ENCODE measurements at regions not wholly inside any gene's neighbourhood (a gene's known extent, or its start where the extent isn't known, plus 50 kb on each side); places are given as distances from the start of the nearest gene placed in this dataset.

DNA sequence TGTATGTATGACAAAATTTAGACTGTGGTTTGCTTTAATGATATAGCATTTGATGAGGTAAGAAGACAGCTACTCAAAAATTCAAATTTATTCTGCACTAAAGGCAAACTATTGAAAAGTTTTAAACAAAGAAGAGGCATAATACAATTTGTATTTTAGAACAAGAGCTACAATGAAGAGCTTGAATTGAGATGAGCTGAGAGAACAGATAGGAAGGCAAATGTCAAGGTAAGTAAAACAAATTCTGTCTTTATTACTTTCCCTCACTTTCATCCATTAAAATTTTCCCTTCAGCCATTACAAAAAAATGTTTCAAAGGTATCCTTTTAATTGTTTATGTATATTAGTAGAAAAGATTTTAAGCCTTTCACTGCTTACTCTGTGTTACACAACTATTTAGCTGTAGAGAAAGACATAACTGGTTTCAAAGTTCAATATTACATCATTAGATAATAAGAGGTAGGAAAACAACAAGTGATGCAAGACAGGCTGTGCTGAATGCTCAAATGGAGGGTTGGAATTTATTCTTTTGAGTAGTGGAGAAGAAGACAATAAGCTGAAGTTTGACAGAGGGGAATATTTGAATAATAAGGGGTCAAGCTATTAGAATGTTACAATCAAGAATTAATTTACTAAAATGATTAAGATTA lies 1334.1 kb downstream of the FSCB start:
- TF ChIP-seq, protein P1, sequence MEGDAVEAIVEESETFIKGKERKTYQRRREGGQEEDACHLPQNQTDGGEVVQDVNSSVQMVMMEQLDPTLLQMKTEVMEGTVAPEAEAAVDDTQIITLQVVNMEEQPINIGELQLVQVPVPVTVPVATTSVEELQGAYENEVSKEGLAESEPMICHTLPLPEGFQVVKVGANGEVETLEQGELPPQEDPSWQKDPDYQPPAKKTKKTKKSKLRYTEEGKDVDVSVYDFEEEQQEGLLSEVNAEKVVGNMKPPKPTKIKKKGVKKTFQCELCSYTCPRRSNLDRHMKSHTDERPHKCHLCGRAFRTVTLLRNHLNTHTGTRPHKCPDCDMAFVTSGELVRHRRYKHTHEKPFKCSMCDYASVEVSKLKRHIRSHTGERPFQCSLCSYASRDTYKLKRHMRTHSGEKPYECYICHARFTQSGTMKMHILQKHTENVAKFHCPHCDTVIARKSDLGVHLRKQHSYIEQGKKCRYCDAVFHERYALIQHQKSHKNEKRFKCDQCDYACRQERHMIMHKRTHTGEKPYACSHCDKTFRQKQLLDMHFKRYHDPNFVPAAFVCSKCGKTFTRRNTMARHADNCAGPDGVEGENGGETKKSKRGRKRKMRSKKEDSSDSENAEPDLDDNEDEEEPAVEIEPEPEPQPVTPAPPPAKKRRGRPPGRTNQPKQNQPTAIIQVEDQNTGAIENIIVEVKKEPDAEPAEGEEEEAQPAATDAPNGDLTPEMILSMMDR (IDR thresholded peaks at IDR 0.05; ENCODE audit: low read depth, low read length, poor library complexity, severe bottlenecking): no peak
- TF ChIP-seq EZH2phosphoT487 (IDR thresholded peaks at IDR 0.05; ENCODE audit: borderline replicate concordance, low read length): no peak

DNA sequence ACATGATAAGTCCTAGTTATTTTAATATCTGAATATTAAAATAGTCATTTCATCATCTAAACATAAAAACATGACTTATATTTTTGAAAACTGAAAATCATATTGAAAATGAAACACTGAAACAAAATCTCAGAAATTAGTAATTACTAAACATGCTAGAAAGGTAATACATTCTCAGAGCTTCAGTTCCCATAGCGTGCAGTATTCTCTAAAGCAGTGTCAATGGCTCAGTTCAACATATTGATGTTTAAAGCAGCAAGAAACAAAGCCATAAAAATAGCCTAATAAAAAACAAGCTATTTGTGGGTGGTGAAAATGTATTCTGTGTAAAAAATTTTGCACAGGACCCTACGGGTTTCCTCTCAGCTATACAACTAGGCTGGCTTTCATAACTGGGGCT lies 1337.4 kb downstream of the FSCB start:
- Histone ChIP-seq H3K4me3 (ENCODE audit: low read length) (no peak overlapping the region), H3K27ac (ENCODE audit: low read depth, low read length) (no peak overlapping the region), H3K4me1 (ENCODE audit: control insufficient read depth, low read length) (no peaks in the 10 kb centered on the region), H3K36me3 (ENCODE audit: control insufficient read depth, low read length) (no peaks in the 10 kb centered on the region), H3K27me3 (ENCODE audit: control insufficient read depth, low read length) (no peaks in the 10 kb centered on the region), H3K79me2 (ENCODE audit: control insufficient read depth, low read length) (no peaks in the 10 kb centered on the region), H3F3A (ENCODE audit: control insufficient read depth, insufficient read depth) (no peaks in the 10 kb centered on the region), H3K4me2 (ENCODE audit: low read length) (no peak overlapping the region), H3K9me2 (replicated peaks; ENCODE audit: control insufficient read depth, low read length) (no peaks in the 10 kb centered on the region), H3K9me3 (ENCODE audit: control insufficient read depth, insufficient read depth, low read length) (no peaks in the 10 kb centered on the region), H4K20me1 (ENCODE audit: control insufficient read depth, insufficient read depth, low read depth, low read length) (no peaks in the 10 kb centered on the region)
- TF ChIP-seq EZH2phosphoT487 (IDR thresholded peaks at IDR 0.05; ENCODE audit: borderline replicate concordance, low read length): no peak

More for the DNA sequence above, 1334.1 kb downstream of the FSCB start:
- Histone ChIP-seq H3K9me2 (replicated peaks; ENCODE audit: control insufficient read depth, low read length) (no peaks in the 10 kb centered on the region), H3K4me2 (ENCODE audit: low read length) (no peak overlapping the region), H3K36me3 (ENCODE audit: control insufficient read depth, low read length) (no peaks in the 10 kb centered on the region), H3K27ac (ENCODE audit: low read depth, low read length) (no peak overlapping the region), H3K79me2 (ENCODE audit: control insufficient read depth, low read length) (no peaks in the 10 kb centered on the region), H4K20me1 (ENCODE audit: control insufficient read depth, insufficient read depth, low read depth, low read length) (no peaks in the 10 kb centered on the region), H3K4me1 (ENCODE audit: control insufficient read depth, low read length) (no peaks in the 10 kb centered on the region), H3F3A (ENCODE audit: control insufficient read depth, insufficient read depth) (no peaks in the 10 kb centered on the region), H3K4me3 (ENCODE audit: low read length) (no peak overlapping the region), H3K27me3 (ENCODE audit: control insufficient read depth, low read length) (no peaks in the 10 kb centered on the region), H3K9me3 (ENCODE audit: control insufficient read depth, insufficient read depth, low read length) (no peaks in the 10 kb centered on the region)

DNA sequence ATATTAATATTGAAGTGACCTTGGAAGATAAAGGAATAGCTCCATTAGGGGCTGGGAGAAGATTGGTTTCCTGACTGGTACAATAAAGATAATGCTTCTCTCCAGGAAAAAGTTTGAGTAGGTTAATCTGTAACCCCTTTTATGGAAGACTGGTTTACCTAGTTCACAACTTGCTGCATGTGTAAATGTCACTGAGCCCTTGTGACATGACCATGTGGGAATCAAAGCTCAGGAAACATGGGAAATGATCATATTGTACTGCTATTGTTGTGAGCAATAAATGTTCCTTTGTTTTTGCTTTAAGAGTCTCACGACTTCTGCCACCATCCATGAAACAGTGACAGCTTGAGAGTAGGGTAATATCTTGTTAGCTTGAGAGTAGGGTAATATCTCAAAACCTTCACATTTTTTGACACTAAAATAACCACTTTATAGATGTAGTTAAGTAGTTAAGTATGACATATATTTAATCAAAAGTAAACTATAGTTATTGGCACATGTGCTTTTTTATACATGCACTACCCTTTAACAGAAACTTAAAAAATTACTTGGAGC lies 1338.6 kb downstream of the FSCB start:
- no peaks in the 10 kb centered on the region for H3K27me3 ChIP-seq (ENCODE audit: control insufficient read depth, low read length)

DNA sequence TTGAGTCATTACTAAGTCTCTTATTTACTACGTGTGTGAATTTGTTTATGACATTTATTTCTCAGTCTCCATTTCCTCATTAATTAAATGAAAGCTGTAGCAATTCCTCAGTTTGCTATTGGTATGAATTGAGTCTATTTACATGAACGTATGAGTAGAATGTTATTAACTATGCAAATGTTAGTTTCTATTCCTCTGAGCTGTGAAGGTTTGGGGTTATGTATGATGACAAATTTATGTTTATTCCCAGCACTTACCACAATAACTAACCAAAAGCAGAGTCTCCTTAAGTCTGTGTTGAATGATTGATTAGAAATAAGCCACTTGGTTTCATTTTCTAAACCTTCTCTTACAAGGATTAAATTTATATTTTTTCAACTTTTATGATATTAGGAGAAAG lies 1340.9 kb downstream of the FSCB start:
- Histone ChIP-seq H3K27ac (ENCODE audit: low read depth, low read length) (no peak overlapping the region), H3K79me2 (ENCODE audit: control insufficient read depth, low read length) (no peaks in the 10 kb centered on the region), H3K9me2 (replicated peaks; ENCODE audit: control insufficient read depth, low read length) (no peaks in the 10 kb centered on the region), H3K4me2 (ENCODE audit: low read length) (no peak overlapping the region), H3K4me1 (ENCODE audit: control insufficient read depth, low read length) (no peaks in the 10 kb centered on the region), H3K36me3 (ENCODE audit: control insufficient read depth, low read length) (no peaks in the 10 kb centered on the region), H4K20me1 (ENCODE audit: control insufficient read depth, insufficient read depth, low read depth, low read length) (no peaks in the 10 kb centered on the region), H3K4me3 (ENCODE audit: low read length) (no peak overlapping the region), H3K27me3 (ENCODE audit: control insufficient read depth, low read length) (no peaks in the 10 kb centered on the region), H3F3A (ENCODE audit: control insufficient read depth, insufficient read depth) (no peaks in the 10 kb centered on the region), H3K9me3 (ENCODE audit: control insufficient read depth, insufficient read depth, low read length) (no peaks in the 10 kb centered on the region)
- TF ChIP-seq, protein P1 (IDR thresholded peaks at IDR 0.05; ENCODE audit: low read depth, low read length, poor library complexity, severe bottlenecking): no peak
- no peak for TF ChIP-seq EZH2phosphoT487 (IDR thresholded peaks at IDR 0.05; ENCODE audit: borderline replicate concordance, low read length)

More for the DNA sequence above, 1338.6 kb downstream of the FSCB start:
- TF ChIP-seq EZH2phosphoT487 (IDR thresholded peaks at IDR 0.05; ENCODE audit: borderline replicate concordance, low read length): no peak
- TF ChIP-seq, protein P1 (IDR thresholded peaks at IDR 0.05; ENCODE audit: low read depth, low read length, poor library complexity, severe bottlenecking): no peak
- H3K9me2 ChIP-seq (replicated peaks; ENCODE audit: control insufficient read depth, low read length): no peaks in the 10 kb centered on the region
- H4K20me1 ChIP-seq (ENCODE audit: control insufficient read depth, insufficient read depth, low read depth, low read length): no peaks in the 10 kb centered on the region
- H3F3A ChIP-seq (ENCODE audit: control insufficient read depth, insufficient read depth): no peaks in the 10 kb centered on the region
- no peak overlapping the region for H3K27ac ChIP-seq (ENCODE audit: low read depth, low read length)
- no peaks in the 10 kb centered on the region for H3K79me2 ChIP-seq (ENCODE audit: control insufficient read depth, low read length)
- H3K4me1 ChIP-seq (ENCODE audit: control insufficient read depth, low read length): no peaks in the 10 kb centered on the region
- no peak overlapping the region for H3K4me2 ChIP-seq (ENCODE audit: low read length)
- H3K36me3 ChIP-seq (ENCODE audit: control insufficient read depth, low read length): no peaks in the 10 kb centered on the region
- H3K9me3 ChIP-seq (ENCODE audit: control insufficient read depth, insufficient read depth, low read length): no peaks in the 10 kb centered on the region
- H3K4me3 ChIP-seq (ENCODE audit: low read length): no peak overlapping the region
